BLaER1 treated with 17β-estradiol and CSF1 and Interleukin-3, amounts not matched to agents 10 nM and 100 nM (cell line): ENCODE measurements at regions not wholly inside any gene's neighbourhood (a gene's known extent, or its start where the extent isn't known, plus 50 kb on each side); places are given as distances from the start of the nearest gene placed in this dataset.

ENCODE experiments used
- H3K27ac ChIP-seq, 11 experiments: shearing (Covaris generic); formaldehyde crosslinking; 2 replicates each; pipeline ENCODE4 v1.8.1; 2022
- H3K27me3 ChIP-seq, 11 experiments: shearing (Covaris generic); formaldehyde crosslinking; 2 replicates each; pipeline ENCODE4 v1.8.1; 2022
- H3K36me3 ChIP-seq, 11 experiments: shearing (Covaris generic); formaldehyde crosslinking; 2 replicates each; pipeline ENCODE4 v1.8.1; 2022
- H3K4me1 ChIP-seq, 10 experiments: shearing (Covaris generic); formaldehyde crosslinking; 2 replicates each; pipeline ENCODE4 v1.8.1; 2022
- H3K4me2 ChIP-seq, 11 experiments: shearing (Covaris generic); formaldehyde crosslinking; 2 replicates each; pipeline ENCODE4 v1.8.1; 2022
- H3K4me3 ChIP-seq, 10 experiments: shearing (Covaris generic); formaldehyde crosslinking; 2 replicates each; pipeline ENCODE4 v1.8.1; 2022
- H3K9ac ChIP-seq, 11 experiments: shearing (Covaris generic); formaldehyde crosslinking; 2 replicates each; pipeline ENCODE4 v1.8.1; 2022
- H3K9me3 ChIP-seq, 11 experiments: shearing (Covaris generic); formaldehyde crosslinking; replicated peaks in 1 of 11; 2 replicates each; pipeline ENCODE4 v1.8.1; 2022
- H4K20me1 ChIP-seq, 11 experiments: shearing (Covaris generic); formaldehyde crosslinking; 2 replicates each; pipeline ENCODE4 v1.8.1; 2022
- Cebpa-rat ChIP-seq, 11 experiments: shearing (Covaris generic); IDR thresholded peaks; 2 replicates each; pipeline ENCODE4 v1.8.1; 2022

DNA sequence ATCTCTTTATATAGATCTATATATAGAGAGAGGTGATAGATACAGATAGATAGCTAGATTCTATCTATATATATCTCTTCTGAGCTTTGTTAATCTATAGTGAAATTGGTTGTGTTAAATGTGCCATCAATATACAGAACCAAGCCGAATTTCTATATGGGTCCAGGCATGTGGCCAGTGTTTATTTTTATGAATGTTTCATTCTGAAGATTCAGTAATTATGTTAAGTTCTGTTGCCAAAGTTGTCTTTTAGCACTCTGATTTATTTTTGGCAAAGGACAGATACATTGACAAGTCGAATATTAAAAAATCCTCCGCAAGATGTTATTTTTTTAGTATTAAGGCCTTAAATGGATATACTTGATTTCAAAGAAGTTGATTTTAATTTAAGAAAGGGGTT, 190.4 kb upstream of the HTR2A start:
- H3K4me3 ChIP-seq = no peak overlapping the region
- H3K36me3 ChIP-seq = no peaks in the 10 kb centered on the region
- no peak overlapping the region for H3K9ac ChIP-seq
- no peak overlapping the region; a peak in 1 of 22 replicates for H3K4me2 ChIP-seq
- no peaks in the 10 kb centered on the region for H4K20me1 ChIP-seq
- H3K27ac ChIP-seq = no peak overlapping the region
- H3K9me3 ChIP-seq = no peaks in the 10 kb centered on the region
- peaks cover 0 to 11% (median 6%) of the 10 kb centered on the region in 10 experiments; a peak in 14 of 20 replicates for H3K4me1 ChIP-seq
- no peak for TF ChIP-seq Cebpa-rat (IDR thresholded peaks at IDR 0.05)
- no peaks in the 10 kb centered on the region for H3K27me3 ChIP-seq

GRCh38 chr13:47085346-47085745, 188.5 kb upstream of the HTR2A start:
- no peak for TF ChIP-seq Cebpa-rat (IDR thresholded peaks at IDR 0.05)
- Histone ChIP-seq H3K27ac (no peak overlapping the region), H3K9ac (no peak overlapping the region), H4K20me1 (no peaks in the 10 kb centered on the region), H3K36me3 (no peaks in the 10 kb centered on the region), H3K9me3 (no peaks in the 10 kb centered on the region), H3K27me3 (no peaks in the 10 kb centered on the region), H3K4me1 (peaks cover 0 to 11% (median 6%) of the 10 kb centered on the region in 10 experiments; a peak in 14 of 20 replicates), H3K4me2 (no peak overlapping the region), H3K4me3 (no peak overlapping the region)

DNA sequence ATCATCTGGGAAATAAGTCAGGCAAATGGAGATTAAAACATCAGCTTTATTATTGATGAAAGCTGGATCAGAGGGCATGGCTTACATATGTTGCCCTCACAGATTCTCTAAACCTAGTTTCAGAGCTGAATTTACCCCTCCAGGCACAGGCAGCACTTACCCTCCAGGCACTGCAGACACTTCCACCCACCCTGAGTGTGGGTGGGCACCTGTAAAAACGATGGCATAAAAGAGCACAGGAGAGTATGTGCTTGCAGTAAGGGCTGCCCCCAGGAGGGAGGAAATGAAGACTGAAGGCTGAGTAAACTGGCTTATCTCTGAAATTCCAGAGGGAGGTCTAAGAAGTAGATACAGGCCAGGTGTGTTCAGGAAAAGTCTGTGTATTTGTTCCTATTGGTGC, 185.0 kb upstream of the HTR2A start:
- H3K4me3 ChIP-seq = no peak overlapping the region
- H3K27me3 ChIP-seq = no peaks in the 10 kb centered on the region
- no peaks in the 10 kb centered on the region for H3K36me3 ChIP-seq
- no peaks in the 10 kb centered on the region for H3K9me3 ChIP-seq
- no peaks in the 10 kb centered on the region for H4K20me1 ChIP-seq
- no peak overlapping the region for H3K27ac ChIP-seq
- H3K4me1 ChIP-seq = no peaks in the 10 kb centered on the region
- H3K4me2 ChIP-seq = no peak overlapping the region
- no peak for TF ChIP-seq Cebpa-rat (IDR thresholded peaks at IDR 0.05)
- H3K9ac ChIP-seq = no peak overlapping the region

GRCh38 chr13:47081246-47081645, 184.4 kb upstream of the HTR2A start:
- no peaks in the 10 kb centered on the region for H3K4me1 ChIP-seq
- no peak overlapping the region for H3K9ac ChIP-seq
- H4K20me1 ChIP-seq = no peaks in the 10 kb centered on the region
- no peak for TF ChIP-seq Cebpa-rat (IDR thresholded peaks at IDR 0.05)
- no peak overlapping the region for H3K4me2 ChIP-seq
- 0 out of 22 replicates have a peak, but pooled peaks cover 0 to 1% (median 0%) of the 10 kb centered on the region in 11 experiments for H3K9me3 ChIP-seq
- no peak overlapping the region for H3K27ac ChIP-seq
- no peaks in the 10 kb centered on the region for H3K27me3 ChIP-seq
- no peaks in the 10 kb centered on the region for H3K36me3 ChIP-seq
- no peak overlapping the region for H3K4me3 ChIP-seq

GRCh38 chr13:47080621-47081020, 183.8 kb upstream of the HTR2A start:
- Histone ChIP-seq H4K20me1 (no peaks in the 10 kb centered on the region), H3K4me2 (no peak overlapping the region), H3K4me3 (no peak overlapping the region), H3K27me3 (no peaks in the 10 kb centered on the region), H3K4me1 (no peaks in the 10 kb centered on the region), H3K9ac (no peak overlapping the region), H3K27ac (no peak overlapping the region), H3K9me3 (peaks cover 0 to 7% (median 0%) of the 10 kb centered on the region in 11 experiments; a peak in 3 of 22 replicates), H3K36me3 (no peaks in the 10 kb centered on the region)
- TF ChIP-seq Cebpa-rat (IDR thresholded peaks at IDR 0.05) = no peak

GRCh38 chr13:47076500-47076899, 179.6 kb upstream of the HTR2A start:
- no peaks in the 10 kb centered on the region for H3K36me3 ChIP-seq
- H3K9me3 ChIP-seq = peaks cover 16 to 32% (median 21%) of the 10 kb centered on the region in 11 experiments; a peak in 19 of 22 replicates
- H4K20me1 ChIP-seq = no peaks in the 10 kb centered on the region
- no peak overlapping the region for H3K4me2 ChIP-seq
- TF ChIP-seq Cebpa-rat (IDR thresholded peaks at IDR 0.05) = no peak
- no peak overlapping the region for H3K4me3 ChIP-seq
- H3K9ac ChIP-seq = no peak overlapping the region
- H3K27me3 ChIP-seq = no peaks in the 10 kb centered on the region
- no peak overlapping the region for H3K27ac ChIP-seq
- no peaks in the 10 kb centered on the region for H3K4me1 ChIP-seq

DNA sequence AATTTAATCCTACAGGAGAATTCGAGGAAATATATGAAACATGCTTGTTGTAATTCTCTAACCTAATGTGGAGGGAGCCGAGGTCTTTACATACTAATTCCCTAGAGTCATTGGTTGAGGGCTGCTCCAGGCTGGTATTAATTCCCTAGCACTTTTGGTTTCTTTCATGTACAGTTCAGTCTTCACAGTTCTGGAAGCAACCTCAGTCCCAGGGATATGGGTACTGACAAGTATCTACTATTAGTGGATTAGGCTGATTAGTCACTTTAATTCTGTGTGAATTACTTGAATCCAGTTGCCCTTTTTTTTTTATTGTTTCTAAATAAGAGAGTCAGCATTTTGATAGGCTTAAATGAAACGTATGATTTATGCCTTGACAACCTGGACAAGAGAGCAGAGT, 172.3 kb upstream of the HTR2A start:
- Histone ChIP-seq H3K4me2 (no peak overlapping the region), H3K4me3 (no peak overlapping the region), H4K20me1 (no peaks in the 10 kb centered on the region), H3K9me3 (peaks cover 8 to 11% (median 10%) of the 10 kb centered on the region in 11 experiments; a peak in 18 of 22 replicates), H3K9ac (no peak overlapping the region), H3K27ac (no peak overlapping the region), H3K4me1 (peaks cover 0 to 22% (median 15%) of the 10 kb centered on the region in 10 experiments; a peak in 15 of 20 replicates), H3K36me3 (no peaks in the 10 kb centered on the region), H3K27me3 (0 out of 22 replicates have a peak, but pooled peaks cover 0 to 7% (median 0%) of the 10 kb centered on the region in 11 experiments)
- TF ChIP-seq Cebpa-rat (IDR thresholded peaks at IDR 0.05) = no peak

DNA sequence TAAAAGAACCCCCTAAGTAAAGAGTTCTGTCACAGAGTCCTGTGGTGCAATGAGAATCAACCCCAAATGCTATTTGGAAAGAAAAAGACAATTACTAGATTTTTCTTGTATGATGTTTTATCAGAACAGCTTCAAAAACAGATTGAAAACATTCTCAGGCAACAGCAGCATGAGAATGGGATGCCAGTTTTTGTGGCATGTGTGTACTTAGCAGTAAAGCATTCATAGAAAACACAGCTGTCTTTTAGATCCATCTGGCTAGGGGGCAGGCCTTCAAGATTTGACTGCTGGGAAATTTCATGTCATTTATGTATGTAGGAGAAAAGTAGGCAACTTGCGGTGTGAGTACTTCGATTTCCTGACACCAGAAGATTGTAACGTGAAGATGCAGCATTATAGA, 170.5 kb upstream of the HTR2A start:
- no peaks in the 10 kb centered on the region; a peak in 1 of 22 replicates for H3K36me3 ChIP-seq
- H3K4me3 ChIP-seq = no peak overlapping the region
- H3K27ac ChIP-seq = no peak overlapping the region
- 0 out of 22 replicates have a peak, but pooled peaks cover 0 to 7% (median 0%) of the 10 kb centered on the region in 11 experiments for H3K27me3 ChIP-seq
- peaks cover 0 to 22% (median 15%) of the 10 kb centered on the region in 10 experiments; a peak in 15 of 20 replicates for H3K4me1 ChIP-seq
- H3K9me3 ChIP-seq = peaks cover 0 to 15% (median 12%) of the 10 kb centered on the region in 11 experiments; a peak in 14 of 22 replicates
- H3K9ac ChIP-seq = no peak overlapping the region
- H4K20me1 ChIP-seq = no peaks in the 10 kb centered on the region
- H3K4me2 ChIP-seq = peak overlapping the region in 2 of 11 experiments; percentile 39 to 71; a peak in 2 of 22 replicates
- TF ChIP-seq Cebpa-rat (IDR thresholded peaks at IDR 0.05) = no peak

GRCh38 chr13:47066226-47066625, 169.4 kb upstream of the HTR2A start:
- no peaks in the 10 kb centered on the region; a peak in 1 of 22 replicates for H3K36me3 ChIP-seq
- H3K4me2 ChIP-seq = peak overlapping the region in 8 of 11 experiments; percentile 2 to 71 (median 40); a peak in 13 of 22 replicates
- no peak overlapping the region for H3K4me3 ChIP-seq
- no peak overlapping the region for H3K9ac ChIP-seq
- H3K27me3 ChIP-seq = 0 out of 22 replicates have a peak, but pooled peaks cover 0 to 7% (median 0%) of the 10 kb centered on the region in 11 experiments
- H3K27ac ChIP-seq = peak overlapping the region in 1 of 11 experiments; percentile 23; a peak in 1 of 22 replicates
- H3K4me1 ChIP-seq = peaks cover 0 to 22% (median 15%) of the 10 kb centered on the region in 10 experiments; a peak in 15 of 20 replicates
- H3K9me3 ChIP-seq = peaks cover 0 to 17% (median 13%) of the 10 kb centered on the region in 11 experiments; a peak in 14 of 22 replicates
- TF ChIP-seq Cebpa-rat (IDR thresholded peaks at IDR 0.05) = no peak
- H4K20me1 ChIP-seq = no peaks in the 10 kb centered on the region

DNA sequence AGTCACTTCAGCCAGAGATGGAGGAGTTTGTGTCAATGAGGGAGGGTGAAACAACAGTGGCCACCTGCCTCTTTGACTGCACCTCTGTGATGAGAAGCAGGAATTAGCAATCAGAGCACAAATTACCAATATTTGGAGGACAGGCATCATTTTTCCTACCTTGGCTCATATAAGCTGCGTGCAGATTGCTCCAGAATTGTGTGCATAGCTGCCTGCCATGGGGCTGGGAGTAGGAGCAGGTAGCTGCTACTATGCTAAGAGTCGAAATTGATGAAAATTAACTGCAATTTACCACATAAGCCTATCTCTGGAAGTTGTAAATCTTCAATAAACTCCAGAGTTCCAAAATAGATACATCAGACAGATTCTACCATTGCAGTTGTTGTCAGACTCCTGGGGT, 167.5 kb upstream of the HTR2A start:
- Histone ChIP-seq H3K27me3 (0 out of 22 replicates have a peak, but pooled peaks cover 0 to 7% (median 0%) of the 10 kb centered on the region in 11 experiments), H3K4me1 (peaks cover 0 to 22% (median 15%) of the 10 kb centered on the region in 10 experiments; a peak in 15 of 20 replicates), H4K20me1 (no peaks in the 10 kb centered on the region)

More for the DNA sequence above, 167.5 kb upstream of the HTR2A start:
- H3K4me3 ChIP-seq = no peak overlapping the region
- TF ChIP-seq Cebpa-rat (IDR thresholded peaks at IDR 0.05) = no peak
- peaks cover 2 to 27% (median 17%) of the 10 kb centered on the region in 11 experiments; a peak in 16 of 22 replicates for H3K9me3 ChIP-seq
- H3K9ac ChIP-seq = no peak overlapping the region
- no peak overlapping the region for H3K4me2 ChIP-seq
- no peak overlapping the region for H3K27ac ChIP-seq
- no peaks in the 10 kb centered on the region; a peak in 1 of 22 replicates for H3K36me3 ChIP-seq
